ENCODE measurements at regions not wholly inside any gene's neighbourhood (a gene's known extent, or its start where the extent isn't known, plus 50 kb on each side); places are given as distances from the start of the nearest gene placed in this dataset.

DNA sequence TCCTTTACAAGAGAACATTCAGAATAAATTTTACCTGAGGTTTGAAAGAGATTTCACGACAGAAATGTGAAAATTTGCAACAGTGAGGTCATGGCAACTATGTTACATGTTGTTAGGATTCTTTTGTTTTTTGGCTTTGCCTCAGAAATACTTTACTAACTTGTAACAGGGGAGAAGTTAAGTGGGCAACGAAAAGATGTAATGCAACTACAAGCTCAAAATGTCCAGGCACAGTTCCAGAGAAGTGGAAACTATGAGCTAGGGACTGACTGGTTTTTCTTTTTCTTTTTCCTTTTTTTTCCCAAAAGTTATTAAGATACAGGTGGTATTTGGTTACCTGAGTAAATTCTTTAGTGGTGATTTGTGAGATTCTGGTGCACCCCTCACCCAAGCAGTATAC lies 111.5 kb upstream of the PPP2R3A start:
- Histone ChIP-seq H3F3A (ENCODE audit: insufficient read depth, low read length, poor library complexity, severe bottlenecking) (no peaks in the 10 kb centered on the region), H3K4me3 (ENCODE audit: low read length) (no peak overlapping the region), H4K20me1 (ENCODE audit: insufficient read depth) (no peaks in the 10 kb centered on the region), H3K9me3 (ENCODE audit: low read length) (no peaks in the 10 kb centered on the region), H3K9me2 (ENCODE audit: insufficient read depth, low read length) (no peaks in the 10 kb centered on the region), H3K27me3 (ENCODE audit: insufficient read depth, low read depth, low read length) (no peaks in the 10 kb centered on the region), H3K4me2 (ENCODE audit: low read length) (no peak overlapping the region), H3K9ac (ENCODE audit: low read length) (no peak overlapping the region), H3K36me3 (ENCODE audit: insufficient read depth, low read length) (no peaks in the 10 kb centered on the region), H2AFZ (ENCODE audit: low read depth, low read length) (no peak overlapping the region), H3K27ac (ENCODE audit: low read length) (no peak overlapping the region), H3K79me2 (replicated peaks; ENCODE audit: insufficient read depth, low read length) (no peaks in the 10 kb centered on the region)
- TF ChIP-seq EP300 (conservative IDR thresholded peaks at IDR 0.05; ENCODE audit: poor library complexity, severe bottlenecking) (no peak), MXI1 (conservative IDR thresholded peaks at IDR 0.05; ENCODE audit: poor library complexity, severe bottlenecking) (no peak), SMC3 (conservative IDR thresholded peaks at IDR 0.05; ENCODE audit: poor library complexity) (no peak), POLR2AphosphoS5 (IDR thresholded peaks at IDR 0.05) (no peak), EZH2 (IDR thresholded peaks at IDR 0.05; ENCODE audit: borderline replicate concordance, insufficient read depth, low read length, poor library complexity, severe bottlenecking) (no peak), REST (IDR thresholded peaks at IDR 0.05; ENCODE audit: borderline replicate concordance) (no peak)
- TF ChIP-seq, protein P1, sequence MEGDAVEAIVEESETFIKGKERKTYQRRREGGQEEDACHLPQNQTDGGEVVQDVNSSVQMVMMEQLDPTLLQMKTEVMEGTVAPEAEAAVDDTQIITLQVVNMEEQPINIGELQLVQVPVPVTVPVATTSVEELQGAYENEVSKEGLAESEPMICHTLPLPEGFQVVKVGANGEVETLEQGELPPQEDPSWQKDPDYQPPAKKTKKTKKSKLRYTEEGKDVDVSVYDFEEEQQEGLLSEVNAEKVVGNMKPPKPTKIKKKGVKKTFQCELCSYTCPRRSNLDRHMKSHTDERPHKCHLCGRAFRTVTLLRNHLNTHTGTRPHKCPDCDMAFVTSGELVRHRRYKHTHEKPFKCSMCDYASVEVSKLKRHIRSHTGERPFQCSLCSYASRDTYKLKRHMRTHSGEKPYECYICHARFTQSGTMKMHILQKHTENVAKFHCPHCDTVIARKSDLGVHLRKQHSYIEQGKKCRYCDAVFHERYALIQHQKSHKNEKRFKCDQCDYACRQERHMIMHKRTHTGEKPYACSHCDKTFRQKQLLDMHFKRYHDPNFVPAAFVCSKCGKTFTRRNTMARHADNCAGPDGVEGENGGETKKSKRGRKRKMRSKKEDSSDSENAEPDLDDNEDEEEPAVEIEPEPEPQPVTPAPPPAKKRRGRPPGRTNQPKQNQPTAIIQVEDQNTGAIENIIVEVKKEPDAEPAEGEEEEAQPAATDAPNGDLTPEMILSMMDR (IDR thresholded peaks at IDR 0.05; ENCODE audit: poor library complexity, severe bottlenecking): no peak

- Histone ChIP-seq H3K4me2 (ENCODE audit: low read length) (no peak overlapping the region), H3K9ac (ENCODE audit: low read length) (no peak overlapping the region), H2AFZ (ENCODE audit: low read depth, low read length) (no peak overlapping the region), H3K79me2 (replicated peaks; ENCODE audit: insufficient read depth, low read length) (no peaks in the 10 kb centered on the region), H3K9me2 (ENCODE audit: insufficient read depth, low read length) (no peaks in the 10 kb centered on the region), H3K9me3 (ENCODE audit: low read length) (no peaks in the 10 kb centered on the region), H3K27me3 (ENCODE audit: insufficient read depth, low read depth, low read length) (no peaks in the 10 kb centered on the region), H3K36me3 (ENCODE audit: insufficient read depth, low read length) (no peaks in the 10 kb centered on the region), H3K27ac (ENCODE audit: low read length) (no peak overlapping the region), H3K4me3 (ENCODE audit: low read length) (no peak overlapping the region), H4K20me1 (ENCODE audit: insufficient read depth) (no peaks in the 10 kb centered on the region), H3F3A (ENCODE audit: insufficient read depth, low read length, poor library complexity, severe bottlenecking) (no peaks in the 10 kb centered on the region)
- no peak for TF ChIP-seq SMC3 (conservative IDR thresholded peaks at IDR 0.05; ENCODE audit: poor library complexity)
These were observed 104.8 kb upstream of the PPP2R3A start for GRCh38 chr3:135860761-135861160.

GRCh38 chr3:135862361-135862760 lies 103.2 kb upstream of the PPP2R3A start:
- Histone ChIP-seq H2AFZ (ENCODE audit: low read depth, low read length) (no peak overlapping the region), H3K27me3 (ENCODE audit: insufficient read depth, low read depth, low read length) (no peaks in the 10 kb centered on the region), H3K4me2 (ENCODE audit: low read length) (no peak overlapping the region), H3K9me3 (ENCODE audit: low read length) (no peaks in the 10 kb centered on the region), H3K36me3 (ENCODE audit: insufficient read depth, low read length) (no peaks in the 10 kb centered on the region), H4K20me1 (ENCODE audit: insufficient read depth) (no peaks in the 10 kb centered on the region), H3K79me2 (replicated peaks; ENCODE audit: insufficient read depth, low read length) (no peaks in the 10 kb centered on the region), H3F3A (ENCODE audit: insufficient read depth, low read length, poor library complexity, severe bottlenecking) (no peaks in the 10 kb centered on the region), H3K9ac (ENCODE audit: low read length) (no peak overlapping the region), H3K27ac (ENCODE audit: low read length) (no peak overlapping the region), H3K9me2 (ENCODE audit: insufficient read depth, low read length) (no peaks in the 10 kb centered on the region), H3K4me3 (ENCODE audit: low read length) (no peak overlapping the region)
- TF ChIP-seq TAF1 (IDR thresholded peaks at IDR 0.05; ENCODE audit: low read depth) (no peak), MXI1 (conservative IDR thresholded peaks at IDR 0.05; ENCODE audit: poor library complexity, severe bottlenecking) (no peak), REST (IDR thresholded peaks at IDR 0.05; ENCODE audit: borderline replicate concordance) (no peak), POLR2AphosphoS5 (IDR thresholded peaks at IDR 0.05) (no peak), EP300 (conservative IDR thresholded peaks at IDR 0.05; ENCODE audit: poor library complexity, severe bottlenecking) (no peak), SMC3 (conservative IDR thresholded peaks at IDR 0.05; ENCODE audit: poor library complexity) (no peak), RAD21 (conservative IDR thresholded peaks at IDR 0.05) (no peak), EZH2 (IDR thresholded peaks at IDR 0.05; ENCODE audit: borderline replicate concordance, insufficient read depth, low read length, poor library complexity, severe bottlenecking) (no peak)
- TF ChIP-seq, protein P1 (IDR thresholded peaks at IDR 0.05; ENCODE audit: poor library complexity, severe bottlenecking): no peak

All from neural cell (in vitro differentiated cells).